ENCODE measurements at regions not wholly inside any gene's neighbourhood (a gene's known extent, or its start where the extent isn't known, plus 50 kb on each side); places are given as distances from the start of the nearest gene placed in this dataset.

DNA sequence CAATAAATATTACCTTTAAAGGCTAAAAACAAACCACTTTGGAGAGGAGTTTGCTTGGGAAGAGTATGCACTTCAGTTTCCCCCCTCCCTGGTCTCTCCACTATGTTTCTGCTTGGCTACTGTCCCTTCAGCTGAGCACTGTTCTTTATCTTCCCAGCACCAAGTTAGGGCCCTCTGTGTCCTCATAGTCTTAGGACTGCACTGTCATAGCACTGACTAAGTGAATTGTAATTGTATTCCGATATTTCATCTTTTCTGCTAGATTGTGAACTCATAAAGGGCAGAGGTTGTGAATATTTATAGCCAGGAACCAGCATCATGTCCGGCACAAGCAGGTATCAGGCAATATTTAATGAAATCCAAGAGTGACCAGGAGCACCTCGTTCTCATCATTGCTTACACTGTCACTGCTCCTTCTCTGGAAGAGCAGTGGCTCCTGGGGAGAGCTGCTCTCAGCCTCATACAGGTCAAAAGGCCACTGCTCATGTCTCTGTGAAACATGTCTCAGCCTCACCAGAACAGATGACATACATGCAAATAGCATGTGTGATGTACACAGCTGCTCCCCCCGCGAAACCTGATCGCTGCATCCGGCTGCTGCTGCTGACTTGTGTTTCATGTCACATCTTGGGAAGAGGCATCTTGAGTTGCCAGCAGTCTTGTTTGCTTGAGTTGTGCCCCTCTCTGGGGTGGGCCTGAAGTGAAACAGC, 279.7 kb upstream of the MSX2 start:
- TF ChIP-seq POLR2AphosphoS5 (IDR thresholded peaks at IDR 0.05; ENCODE audit: low read depth, low read length) (no peak), CTCF (IDR thresholded peaks at IDR 0.05) (no peak)

All from Panc1 (cell line).